HCT116 (cell line): ENCODE measurements at regions not wholly inside any gene's neighbourhood (a gene's known extent, or its start where the extent isn't known, plus 50 kb on each side); places are given as distances from the start of the nearest gene placed in this dataset.

Source experiments
- ATAC-seq: fragments of 200-7000 bp; cut with Tn5 transposase; 2 replicates; pipeline ENCODE4 v1.9.1; 2020; ENCODE audit warnings: mild to moderate bottlenecking, moderate library complexity
- BruUV-seq: library from RNA; stranded (reverse); fragments of 400-500 nt; replicated peaks from 2 replicates; lab custom pipeline; 2021; lab: Mats Ljungman, UMichigan
- CTCF ChIA-PET: fragments of 300-600 bp; sonication (Branson Sonifier 250); formaldehyde crosslinking; loops from one replicate; lab custom pipeline; 2021; ENCODE audit warnings: antibody characterized with exemption; lab: Charles Lee
- POLR2A ChIA-PET: fragments of 300-600, 350-600 bp; sonication (Branson Sonifier 250); formaldehyde crosslinking; loops from one replicate; lab custom pipeline; 2021; ENCODE audit warnings: antibody characterized with exemption; lab: Charles Lee
- RAD21 ChIA-PET, 2 experiments: fragments of 300-600 bp; sonication (Branson Sonifier 250); formaldehyde crosslinking; loops; one replicate each; lab custom pipeline; 2023; ENCODE audit warnings: low total read pairs in 2 of 2; ENCODE audit not compliant: uncharacterized antibody in 2 of 2, unreplicated experiment in 2 of 2, low non-redundant PET in 1 of 2; lab: Charles Lee
- DNase-seq: peaks from one replicate; pipeline ENCODE4 v3.0.0-alpha.2; 2010; ENCODE audit warnings: low read depth, low spot score
- H2AFZ ChIP-seq: fragments of 200-600 bp; shearing (Covaris generic), sonication (generic); 2 replicates; pipeline ENCODE4 v1.6.1; 2017; ENCODE audit warnings: low read depth, mixed run types, mixed read lengths, antibody characterized with exemption, low read length; ENCODE audit not compliant: poor library complexity, severe bottlenecking
- H3K27ac ChIP-seq: 2 replicates; pipeline ENCODE4 v1.5.1; 2012; ENCODE audit warnings: low read depth, low read length
- H3K27me3 ChIP-seq: fragments of 200-600 bp; sonication (generic); 2 replicates; pipeline ENCODE4 v1.6.1; 2016; ENCODE audit warnings: mixed run types, low read length, mixed read lengths; ENCODE audit not compliant: insufficient read depth
- H3K36me3 ChIP-seq, 2 experiments: fragments of 200-500 bp in 1 of 2; fragments of 200-600 bp in 1 of 2; sonication (Bioruptor generic) in 1 of 2; sonication (generic) in 1 of 2; 2 replicates each; pipeline versions ENCODE4 v1.5.1 to v1.6.1; 2014 to 2016; ENCODE audit warnings: low read length in 2 of 2, inconsistent platforms in 1 of 2, mixed read lengths in 1 of 2, mixed run types in 1 of 2; ENCODE audit not compliant: insufficient read depth in 2 of 2, control insufficient read depth in 1 of 2
- H3K4me1 ChIP-seq, 2 experiments: fragments of 200-600 bp in 1 of 2; sonication (generic) in 1 of 2; 2 replicates each; pipeline versions ENCODE4 v1.5.1 to v1.6.1; 2012 to 2017; ENCODE audit warnings: low read length in 2 of 2, inconsistent platforms in 1 of 2, mild to moderate bottlenecking in 1 of 2, mixed read lengths in 1 of 2, mixed run types in 1 of 2, moderate library complexity in 1 of 2; ENCODE audit not compliant: insufficient read depth in 2 of 2, control insufficient read depth in 1 of 2
- H3K4me2 ChIP-seq: fragments of 200-600 bp; sonication (generic); 2 replicates; pipeline ENCODE4 v1.6.1; 2017; ENCODE audit warnings: mixed run types, low read length, mixed read lengths
- H3K4me3 ChIP-seq, 2 experiments: fragments of 200-600 bp in 1 of 2; sonication (generic) in 1 of 2; replicated peaks in 1 of 2; 2 replicates each; pipeline ENCODE4 v1.5.1; 2011 to 2016; ENCODE audit warnings: low read length in 2 of 2, control low read depth in 1 of 2, low read depth in 1 of 2, mild to moderate bottlenecking in 1 of 2, mixed read lengths in 1 of 2, mixed run types in 1 of 2
- H3K79me2 ChIP-seq: fragments of 200-600 bp; sonication (generic); 2 replicates; pipeline ENCODE4 v1.6.1; 2017; ENCODE audit warnings: mild to moderate bottlenecking, mixed run types, low read length, moderate library complexity, mixed read lengths; ENCODE audit not compliant: insufficient read depth
- H3K9ac ChIP-seq: fragments of 200-600 bp; sonication (generic); 2 replicates; pipeline ENCODE4 v1.6.1; 2016; ENCODE audit warnings: low read length, mixed read lengths
- H3K9me2 ChIP-seq: fragments of 200-600 bp; sonication (generic), shearing (Covaris generic); 2 replicates; pipeline ENCODE4 v1.6.1; 2017; ENCODE audit warnings: mixed run types, mild to moderate bottlenecking, moderate library complexity; ENCODE audit not compliant: insufficient read depth
- H3K9me3 ChIP-seq, 2 experiments: fragments of 200-500 bp in 1 of 2; fragments of 200-600 bp in 1 of 2; sonication (Bioruptor generic) in 1 of 2; sonication (generic) in 1 of 2; 2 replicates each; pipeline ENCODE4 v1.6.1; 2014 to 2017; ENCODE audit warnings: low read length in 2 of 2, mixed read lengths in 2 of 2, inconsistent platforms in 1 of 2, low read depth in 1 of 2, mild to moderate bottlenecking in 1 of 2, mixed run types in 1 of 2, moderate library complexity in 1 of 2; ENCODE audit not compliant: control insufficient read depth in 1 of 2, insufficient read depth in 1 of 2
- H4K20me1 ChIP-seq: fragments of 200-600 bp; sonication (generic), shearing (Covaris generic); 2 replicates; pipeline ENCODE4 v1.6.1; 2017; ENCODE audit warnings: mixed run types, mild to moderate bottlenecking, moderate library complexity; ENCODE audit not compliant: insufficient read depth
- ATF3 ChIP-seq: IDR thresholded peaks from 2 replicates; pipeline ENCODE4 v1.6.1; 2012
- CBX3 ChIP-seq: IDR thresholded peaks from 2 replicates; pipeline ENCODE4 v1.6.1; 2012; ENCODE audit warnings: low read depth
- CEBPB ChIP-seq: IDR thresholded peaks from 2 replicates; pipeline ENCODE4 v1.6.1; 2012; ENCODE audit warnings: low read depth
- CTCF ChIP-seq, 3 experiments: fragments of 200-600 bp in 1 of 3; sonication (generic) in 1 of 3; IDR thresholded peaks in 2 of 3; conservative IDR thresholded peaks in 1 of 3; 2 replicates each; pipeline ENCODE4 v1.5.1; 2012 to 2017; ENCODE audit warnings: low read depth in 2 of 3, low read length in 2 of 3, antibody characterized with exemption in 1 of 3, borderline replicate concordance in 1 of 3, control low read depth in 1 of 3, mild to moderate bottlenecking in 1 of 3, mixed read lengths in 1 of 3, mixed run types in 1 of 3, moderate library complexity in 1 of 3; ENCODE audit not compliant: insufficient read depth in 1 of 3
- EGR1 ChIP-seq: IDR thresholded peaks from 2 replicates; pipeline ENCODE4 v1.6.1; 2012; ENCODE audit warnings: low read depth
- ELF1 ChIP-seq: IDR thresholded peaks from 2 replicates; pipeline ENCODE4 v1.6.1; 2012; ENCODE audit warnings: low read depth, borderline replicate concordance
- EZH2 ChIP-seq: fragments of 200-600 bp; sonication (generic); IDR thresholded peaks from 2 replicates; pipeline ENCODE4 v1.6.1; 2017; ENCODE audit warnings: antibody characterized with exemption, mixed run types
- EZH2phosphoT487 ChIP-seq: fragments of 200-600 bp; IDR thresholded peaks from 2 replicates; pipeline ENCODE4 v1.6.1; 2018; ENCODE audit warnings: antibody characterized with exemption, borderline replicate concordance
- FOSL1 ChIP-seq: IDR thresholded peaks from 2 replicates; pipeline ENCODE4 v1.6.1; 2012; ENCODE audit warnings: low read depth
- JUND ChIP-seq: IDR thresholded peaks from 2 replicates; pipeline ENCODE4 v1.6.1; 2012
- MAX ChIP-seq: IDR thresholded peaks from 2 replicates; pipeline ENCODE4 v1.6.1; 2012
- POLR2AphosphoS5 ChIP-seq: IDR thresholded peaks from 2 replicates; pipeline ENCODE4 v1.6.1; 2011; ENCODE audit warnings: mild to moderate bottlenecking, low read depth, low read length, moderate library complexity
- RAD21 ChIP-seq: IDR thresholded peaks from 2 replicates; pipeline ENCODE4 v1.6.1; 2012; ENCODE audit warnings: low read depth, mild to moderate bottlenecking
- SIN3A ChIP-seq: IDR thresholded peaks from 2 replicates; pipeline ENCODE4 v1.6.1; 2012; ENCODE audit warnings: low read depth
- SP1 ChIP-seq: IDR thresholded peaks from 2 replicates; pipeline ENCODE4 v1.6.1; 2012; ENCODE audit warnings: low read depth
- SRF ChIP-seq: IDR thresholded peaks from 2 replicates; pipeline ENCODE4 v1.6.1; 2012; ENCODE audit warnings: low read depth
- YY1 ChIP-seq: IDR thresholded peaks from 2 replicates; pipeline ENCODE4 v1.6.1; 2011; ENCODE audit warnings: low read length, low read depth, moderate library complexity, mild to moderate bottlenecking; ENCODE audit not compliant: insufficient replicate concordance; ENCODE audit errors: extremely low read depth
- ZBTB33 ChIP-seq: IDR thresholded peaks from 2 replicates; pipeline ENCODE4 v1.6.1; 2011; ENCODE audit warnings: mild to moderate bottlenecking, low read length, moderate library complexity; ENCODE audit not compliant: insufficient replicate concordance; ENCODE audit errors: extremely low read depth
- ZFX ChIP-seq: fragments of 450-650 bp; IDR thresholded peaks from 2 replicates; pipeline ENCODE4 v1.6.1; 2017
- ZNF274 ChIP-seq: fragments of 200-500 bp; sonication (Bioruptor generic); IDR thresholded peaks from 2 replicates; pipeline ENCODE4 v1.6.1; 2014; ENCODE audit warnings: mild to moderate bottlenecking, low read depth, low read length, inconsistent platforms
- intact Hi-C: fragments of 100-400 bp; cut with micrococcal nuclease; formaldehyde crosslinking; loops from 2 replicates; pipeline ENCODE4 v1.10.0; 2022

- TF ChIP-seq CEBPB: no peak
- no peak for TF ChIP-seq ZNF274
- no peak for TF ChIP-seq CBX3
- no peak for TF ChIP-seq EGR1
- no peak for TF ChIP-seq ZBTB33
- TF ChIP-seq RAD21: no peak
- no peak for TF ChIP-seq SRF
- TF ChIP-seq SP1: no peak
Observed at GRCh38 chr2:74779265-74779558, 54.7 kb upstream of the HK2 start (continued).

GRCh38 chr2:74779587-74780135 lies 54.3 kb upstream of the HK2 start:
- ChIA-PET RAD21 (no interaction called here), CTCF (no interaction called here), POLR2A (no interaction called here)
- H3K27me3 ChIP-seq: no peaks in the 10 kb centered on the region
- no peaks in the 10 kb centered on the region for H3K79me2 ChIP-seq
- H3K4me1 ChIP-seq: no peaks in the 10 kb centered on the region
- H3K9ac ChIP-seq: no peak overlapping the region
- no peak for ATAC-seq
- intact Hi-C loops: no loop called here
- no peaks in the 10 kb centered on the region for H3K36me3 ChIP-seq
- no peak overlapping the region for H3K27ac ChIP-seq
- H3K4me2 ChIP-seq: no peak overlapping the region
- BruUV-seq: no TSS peak
- H4K20me1 ChIP-seq: no peaks in the 10 kb centered on the region
- DNase-seq: no peak
- no peak overlapping the region for H2AFZ ChIP-seq
- no peak overlapping the region for H3K4me3 ChIP-seq
- H3K9me3 ChIP-seq: no peaks in the 10 kb centered on the region
- no peaks in the 10 kb centered on the region for H3K9me2 ChIP-seq
- TF ChIP-seq POLR2AphosphoS5 (no peak), CBX3 (no peak), ZFX (no peak), SIN3A (no peak), CEBPB (no peak), EZH2phosphoT487 (no peak), EZH2 (no peak), ATF3 (no peak), EGR1 (no peak), SRF (no peak), YY1 (no peak), FOSL1 (no peak), ZBTB33 (no peak), SP1 (no peak), ZNF274 (no peak), JUND (no peak), ELF1 (no peak), CTCF (IDR thresholded peaks at IDR 0.05 in 2 of 3, conservative IDR thresholded peaks at IDR 0.05 in 1 of 3; ENCODE audit: borderline replicate concordance in 1 of 3, insufficient read depth in 1 of 3, low read depth in 2 of 3, low read length in 2 of 3) (no peak), MAX (no peak)
